ENCODE measurements at regions not wholly inside any gene's neighbourhood (a gene's known extent, or its start where the extent isn't known, plus 50 kb on each side); places are given as distances from the start of the nearest gene placed in this dataset.

DNA sequence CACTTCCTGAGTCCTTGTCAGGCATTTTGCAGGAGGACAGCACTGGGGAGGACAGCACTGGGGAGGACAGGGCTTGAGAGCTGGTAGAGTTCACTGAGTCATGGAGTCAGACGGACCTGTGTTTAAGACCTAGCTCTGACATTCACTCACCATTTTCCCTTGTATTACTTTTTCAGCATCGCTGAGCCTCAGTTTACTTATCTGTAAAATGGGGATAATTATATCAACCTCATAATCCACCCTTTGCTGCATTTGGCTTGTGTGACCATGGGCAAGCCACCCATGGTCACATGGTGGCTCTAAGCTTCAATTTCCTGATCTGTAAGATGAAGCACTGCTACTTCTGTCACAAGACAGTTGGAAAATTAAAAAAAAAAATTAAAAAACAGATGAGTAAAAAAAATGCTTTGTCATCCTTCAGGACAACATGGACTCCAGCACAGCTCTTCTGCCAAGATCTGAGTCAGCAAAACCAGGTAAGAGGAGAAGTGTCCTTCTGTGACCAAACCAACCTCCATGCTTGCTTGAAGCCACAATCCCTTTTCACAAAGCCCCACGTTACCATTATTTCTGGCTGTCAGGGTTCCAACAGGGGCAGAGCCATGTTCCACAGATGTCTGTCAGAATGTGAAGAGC, 275.5 kb downstream of the RAB28 start:
- TF ChIP-seq, protein P1, sequence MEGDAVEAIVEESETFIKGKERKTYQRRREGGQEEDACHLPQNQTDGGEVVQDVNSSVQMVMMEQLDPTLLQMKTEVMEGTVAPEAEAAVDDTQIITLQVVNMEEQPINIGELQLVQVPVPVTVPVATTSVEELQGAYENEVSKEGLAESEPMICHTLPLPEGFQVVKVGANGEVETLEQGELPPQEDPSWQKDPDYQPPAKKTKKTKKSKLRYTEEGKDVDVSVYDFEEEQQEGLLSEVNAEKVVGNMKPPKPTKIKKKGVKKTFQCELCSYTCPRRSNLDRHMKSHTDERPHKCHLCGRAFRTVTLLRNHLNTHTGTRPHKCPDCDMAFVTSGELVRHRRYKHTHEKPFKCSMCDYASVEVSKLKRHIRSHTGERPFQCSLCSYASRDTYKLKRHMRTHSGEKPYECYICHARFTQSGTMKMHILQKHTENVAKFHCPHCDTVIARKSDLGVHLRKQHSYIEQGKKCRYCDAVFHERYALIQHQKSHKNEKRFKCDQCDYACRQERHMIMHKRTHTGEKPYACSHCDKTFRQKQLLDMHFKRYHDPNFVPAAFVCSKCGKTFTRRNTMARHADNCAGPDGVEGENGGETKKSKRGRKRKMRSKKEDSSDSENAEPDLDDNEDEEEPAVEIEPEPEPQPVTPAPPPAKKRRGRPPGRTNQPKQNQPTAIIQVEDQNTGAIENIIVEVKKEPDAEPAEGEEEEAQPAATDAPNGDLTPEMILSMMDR (IDR thresholded peaks at IDR 0.05; ENCODE audit: low read length): no peak
- TF ChIP-seq EZH2phosphoT487 (IDR thresholded peaks at IDR 0.05; ENCODE audit: low read length): no peak
